NB4 (cell line): ENCODE measurements at regions not wholly inside any gene's neighbourhood (a gene's known extent, or its start where the extent isn't known, plus 50 kb on each side); places are given as distances from the start of the nearest gene placed in this dataset.

Source experiments
- DNase-seq: peaks from one replicate; pipeline ENCODE4 v3.0.0; 2010; ENCODE audit warnings: low read depth
- H3K4me3 ChIP-seq: one replicate; pipeline ENCODE4 v1.5.1; 2011; ENCODE audit warnings: mild to moderate bottlenecking, low read depth, low read length, moderate library complexity
- CTCF ChIP-seq: IDR thresholded peaks from one replicate; pipeline ENCODE4 v1.5.1; 2012; ENCODE audit warnings: low read depth, low read length
- MAX ChIP-seq: IDR thresholded peaks from 2 replicates; pipeline ENCODE4 v1.6.1; 2011; ENCODE audit warnings: low read depth, low read length
- MYC ChIP-seq: IDR thresholded peaks from 2 replicates; pipeline ENCODE4 v1.6.1; 2011; ENCODE audit warnings: low read depth, low read length
- POLR2A ChIP-seq: IDR thresholded peaks from 2 replicates; pipeline ENCODE4 v1.6.1; 2011; ENCODE audit warnings: mild to moderate bottlenecking; ENCODE audit not compliant: insufficient read length; ENCODE audit errors: extremely low read depth

DNA sequence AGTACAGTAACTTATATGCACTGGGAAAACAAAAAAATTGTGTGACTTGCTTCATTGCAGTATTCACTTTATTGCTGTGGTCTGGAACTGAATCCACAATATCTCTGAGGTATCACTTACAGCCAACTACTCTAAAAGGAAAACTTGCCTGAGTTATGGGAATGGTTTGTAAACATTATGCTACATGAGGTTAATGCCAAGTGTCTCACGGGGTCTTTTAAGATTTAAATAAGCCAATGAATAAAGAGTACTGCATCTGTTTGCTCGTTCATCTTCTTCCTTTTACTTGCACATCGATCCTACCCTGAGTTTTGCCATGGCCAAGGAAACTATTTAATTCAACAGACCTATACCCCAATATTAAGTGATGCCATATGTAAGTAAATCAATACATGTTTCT is 72.0 kb upstream of the API5 start:
- no peak overlapping the region for H3K4me3 ChIP-seq
- TF ChIP-seq MYC: no peak
- no peak for TF ChIP-seq MAX
- TF ChIP-seq POLR2A: no peak
- DNase-seq: no peak

DNA sequence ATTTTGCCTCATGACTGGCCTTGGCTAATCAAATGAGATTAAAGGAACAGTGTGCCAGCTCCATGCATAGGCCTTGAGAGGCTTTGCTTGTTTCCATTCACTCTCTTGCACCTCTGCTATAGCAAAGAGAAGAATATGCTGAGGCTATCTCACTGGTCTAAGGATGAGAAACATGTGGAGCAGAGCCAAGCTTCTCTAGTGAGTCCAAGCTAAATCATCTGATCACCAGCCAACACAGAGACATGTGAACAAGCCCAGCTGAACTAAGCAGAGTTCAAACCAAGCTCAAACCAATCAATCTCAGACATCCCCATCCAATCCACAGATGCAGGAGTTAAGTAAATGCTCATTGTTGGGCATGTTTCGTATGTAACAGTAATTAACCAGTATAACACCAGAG is 69.4 kb upstream of the API5 start:
- TF ChIP-seq POLR2A: no peak
- no peak for TF ChIP-seq MAX
- TF ChIP-seq MYC: no peak
- no peak for TF ChIP-seq CTCF
- DNase-seq: no peak
- no peak overlapping the region for H3K4me3 ChIP-seq

DNA sequence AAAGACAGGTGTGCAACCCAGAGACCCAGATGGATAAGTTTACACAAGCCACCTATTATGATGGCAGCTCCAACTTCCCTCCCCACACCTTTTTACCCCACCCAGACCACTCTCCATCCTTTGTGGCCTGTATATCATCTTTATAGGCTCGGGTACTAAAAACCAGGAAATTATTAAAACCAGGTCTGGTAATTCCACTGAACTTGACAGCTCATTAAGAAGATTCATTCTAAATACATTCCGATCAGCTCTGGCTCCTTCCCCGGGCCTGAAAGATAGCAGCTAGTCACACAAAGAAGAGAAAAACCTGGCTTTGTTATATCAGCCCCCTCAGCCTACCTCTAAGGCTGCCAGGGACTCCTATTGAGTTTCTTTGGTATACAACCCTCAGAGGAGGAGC is 67.9 kb upstream of the API5 start:
- no peak for DNase-seq
- H3K4me3 ChIP-seq: no peak overlapping the region
- TF ChIP-seq MAX: no peak

DNA sequence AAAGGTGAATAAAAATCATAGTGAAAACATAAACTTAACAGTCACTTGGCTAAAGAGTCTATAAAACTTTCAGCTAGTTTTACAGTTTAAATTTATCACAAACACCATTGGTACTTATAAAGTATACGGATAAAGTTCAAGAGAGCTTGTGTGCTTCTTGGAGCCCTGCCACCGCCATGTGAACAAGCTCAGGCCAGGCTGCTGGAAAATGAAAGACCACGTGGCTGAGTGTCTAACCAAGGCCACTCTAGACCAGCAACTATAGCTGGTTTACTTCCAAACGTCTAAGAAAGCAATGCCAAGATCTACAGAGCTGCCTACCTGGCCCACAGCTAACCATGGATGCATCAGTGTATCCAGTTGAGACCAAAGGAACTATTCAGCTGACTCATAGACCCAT is 66.3 kb upstream of the API5 start:
- no peak overlapping the region for H3K4me3 ChIP-seq
- no peak for DNase-seq
- TF ChIP-seq POLR2A (no peak), MAX (no peak), MYC (no peak), CTCF (no peak)

GRCh38 chr11:43250309-43250708 is 61.5 kb upstream of the API5 start:
- H3K4me3 ChIP-seq: no peak overlapping the region
- no peak for DNase-seq
- TF ChIP-seq CTCF (no peak), MYC (no peak), MAX (no peak)

- TF ChIP-seq POLR2A: no peak
- TF ChIP-seq MYC: no peak
- TF ChIP-seq MAX: no peak
- TF ChIP-seq CTCF: no peak
- DNase-seq: no peak
- no peak overlapping the region for H3K4me3 ChIP-seq
Measured at GRCh38 chr11:43261775-43262174, 50.0 kb upstream of the API5 start.
